OCI-LY1 (cell line): ENCODE measurements at regions not wholly inside any gene's neighbourhood (a gene's known extent, or its start where the extent isn't known, plus 50 kb on each side); places are given as distances from the start of the nearest gene placed in this dataset.

Source experiments
- H2AFZ ChIP-seq: fragments of 200-600 bp; sonication (generic), shearing (Covaris generic); 2 replicates; pipeline ENCODE4 v1.6.0; 2014; ENCODE audit warnings: antibody characterized with exemption, mild to moderate bottlenecking, low read length
- H3F3A ChIP-seq: fragments of 200-600 bp; sonication (generic), shearing (Covaris generic); 2 replicates; pipeline ENCODE4 v1.6.0; 2014; ENCODE audit warnings: mild to moderate bottlenecking, antibody characterized with exemption, low read length, moderate library complexity; ENCODE audit not compliant: insufficient read depth
- H3K27ac ChIP-seq: fragments of 200-600 bp; sonication (generic); 2 replicates; pipeline ENCODE4 v1.5.1; 2014; ENCODE audit warnings: low read length, mixed run types, mild to moderate bottlenecking, low read depth; ENCODE audit not compliant: poor library complexity, severe bottlenecking
- H3K27me3 ChIP-seq: fragments of 200-600 bp; sonication (generic); 2 replicates; pipeline ENCODE4 v1.6.0; 2014; ENCODE audit warnings: antibody characterized with exemption, mild to moderate bottlenecking, low read length, moderate library complexity; ENCODE audit not compliant: insufficient read depth
- H3K36me3 ChIP-seq: fragments of 200-600 bp; sonication (generic); 2 replicates; pipeline ENCODE4 v1.6.1; 2014; ENCODE audit warnings: mild to moderate bottlenecking, antibody characterized with exemption, low read length, moderate library complexity, mixed read lengths; ENCODE audit not compliant: insufficient read depth
- H3K4me1 ChIP-seq: fragments of 200-600 bp; sonication (generic); 2 replicates; pipeline ENCODE4 v1.5.1; 2014; ENCODE audit warnings: mild to moderate bottlenecking, low read length, moderate library complexity; ENCODE audit not compliant: insufficient read depth, severe bottlenecking
- H3K4me2 ChIP-seq: fragments of 200-600 bp; sonication (generic), shearing (Covaris generic); 2 replicates; pipeline ENCODE4 v1.6.1; 2014; ENCODE audit warnings: low read length
- H3K4me3 ChIP-seq: fragments of 200-600 bp; sonication (generic); 2 replicates; pipeline ENCODE4 v1.5.1; 2014; ENCODE audit warnings: low read length, low read depth, mild to moderate bottlenecking, mixed read lengths; ENCODE audit not compliant: poor library complexity, severe bottlenecking
- H3K79me2 ChIP-seq: fragments of 200-600 bp; shearing (Covaris generic); 2 replicates; pipeline ENCODE4 v1.6.1; 2016; ENCODE audit warnings: mixed run types, low read length, mixed read lengths; ENCODE audit not compliant: insufficient read depth
- H3K9ac ChIP-seq: fragments of 200-600 bp; sonication (generic), shearing (Covaris generic); 2 replicates; pipeline ENCODE4 v1.6.1; 2014; ENCODE audit warnings: mild to moderate bottlenecking, low read length, mixed read lengths
- H3K9me2 ChIP-seq: fragments of 200-600 bp; sonication (generic), shearing (Covaris generic); 2 replicates; pipeline ENCODE4 v1.6.1; 2014; ENCODE audit warnings: low read depth, mild to moderate bottlenecking, low read length, mixed read lengths
- H3K9me3 ChIP-seq: fragments of 200-600 bp; shearing (Covaris generic); 2 replicates; pipeline ENCODE4 v1.6.1; 2014; ENCODE audit warnings: low read length, mixed read lengths
- H4K20me1 ChIP-seq: fragments of 200-600 bp; sonication (generic), shearing (Covaris generic); 2 replicates; pipeline ENCODE4 v1.6.0; 2016; ENCODE audit warnings: mild to moderate bottlenecking, low read length; ENCODE audit not compliant: insufficient read depth
- CTCF ChIP-seq: fragments of 200-600 bp; sonication (generic), shearing (Covaris generic); IDR thresholded peaks from 2 replicates; pipeline ENCODE4 v1.5.1; 2017; ENCODE audit warnings: mild to moderate bottlenecking, antibody characterized with exemption, low read length, moderate library complexity, mixed read lengths
- EZH2 ChIP-seq: fragments of 200-600 bp; sonication (generic), shearing (Covaris generic); IDR thresholded peaks from 2 replicates; pipeline ENCODE4 v1.8.0; 2017; ENCODE audit warnings: borderline replicate concordance, mixed run types, mild to moderate bottlenecking, antibody characterized with exemption, low read length, moderate library complexity, mixed read lengths

GRCh38 chr3:187963003-187963676, 190.8 kb upstream of the LPP start:
- Histone ChIP-seq H3K4me2 (peak overlapping the region; percentile 51), H3K79me2 (peaks cover 11% of the 10 kb centered on the region)

GRCh38 chr3:187963677-187964385, 190.1 kb upstream of the LPP start:
- TF ChIP-seq EZH2 (no peak), CTCF (no peak)
- no peaks in the 10 kb centered on the region for H3K9me3 ChIP-seq
- peaks cover 17% of the 10 kb centered on the region for H3K79me2 ChIP-seq
- no peak overlapping the region for H2AFZ ChIP-seq
- H3K36me3 ChIP-seq: peaks cover 52% of the 10 kb centered on the region
- H3K4me3 ChIP-seq: peak overlapping the region; percentile 8
- peaks cover 100% of the 10 kb centered on the region for H3K4me1 ChIP-seq
- no peaks in the 10 kb centered on the region for H4K20me1 ChIP-seq
- no peaks in the 10 kb centered on the region for H3K9me2 ChIP-seq
- H3K4me2 ChIP-seq: peak overlapping the region; percentile 51
- H3K27ac ChIP-seq: peak overlapping the region; percentile 97
- peaks cover 23% of the 10 kb centered on the region for H3F3A ChIP-seq
- peak overlapping the region; percentile 76 for H3K9ac ChIP-seq
- no peaks in the 10 kb centered on the region for H3K27me3 ChIP-seq

More at GRCh38 chr3:187963003-187963676, 190.8 kb upstream of the LPP start:
- H3K9me2 ChIP-seq: no peaks in the 10 kb centered on the region
- H3K9ac ChIP-seq: peak overlapping the region; percentile 76
- no peak overlapping the region for H2AFZ ChIP-seq
- H3K9me3 ChIP-seq: no peaks in the 10 kb centered on the region
- peak overlapping the region; percentile 97 for H3K27ac ChIP-seq
- TF ChIP-seq CTCF (no peak), EZH2 (no peak)
- H3K4me3 ChIP-seq: peak overlapping the region; percentile 8
- peaks cover 21% of the 10 kb centered on the region for H3F3A ChIP-seq
- peaks cover 100% of the 10 kb centered on the region for H3K4me1 ChIP-seq
- peaks cover 45% of the 10 kb centered on the region for H3K36me3 ChIP-seq
- H4K20me1 ChIP-seq: no peaks in the 10 kb centered on the region
- H3K27me3 ChIP-seq: no peaks in the 10 kb centered on the region

- Histone ChIP-seq H3K27me3 (no peaks in the 10 kb centered on the region), H4K20me1 (no peaks in the 10 kb centered on the region), H2AFZ (no peak overlapping the region), H3K79me2 (peaks cover 14% of the 10 kb centered on the region), H3K4me2 (peak overlapping the region; percentile 51), H3K36me3 (peaks cover 51% of the 10 kb centered on the region), H3F3A (peaks cover 28% of the 10 kb centered on the region), H3K9ac (peak overlapping the region; percentile 76), H3K9me2 (no peaks in the 10 kb centered on the region), H3K4me1 (peaks cover 100% of the 10 kb centered on the region), H3K9me3 (no peaks in the 10 kb centered on the region), H3K4me3 (no peak overlapping the region), H3K27ac (peak overlapping the region; percentile 97)
- TF ChIP-seq EZH2 (no peak), CTCF (no peak)
Observed at GRCh38 chr3:187964760-187965159, 189.2 kb upstream of the LPP start.
